GM19463 (cell line): ENCODE measurements at regions not wholly inside any gene's neighbourhood (a gene's known extent, or its start where the extent isn't known, plus 50 kb on each side); places are given as distances from the start of the nearest gene placed in this dataset.
A peak's percentile ranks its signal among the peaks of the same experiment; 100 is the strongest.

Experiments
- ATAC-seq: cut with Tn5 transposase; IDR thresholded peaks from one replicate; pipeline ENCODE4 v1.9.1; 2021; ENCODE audit warnings: mild to moderate bottlenecking, moderate library complexity; ENCODE audit not compliant: unreplicated experiment

DNA sequence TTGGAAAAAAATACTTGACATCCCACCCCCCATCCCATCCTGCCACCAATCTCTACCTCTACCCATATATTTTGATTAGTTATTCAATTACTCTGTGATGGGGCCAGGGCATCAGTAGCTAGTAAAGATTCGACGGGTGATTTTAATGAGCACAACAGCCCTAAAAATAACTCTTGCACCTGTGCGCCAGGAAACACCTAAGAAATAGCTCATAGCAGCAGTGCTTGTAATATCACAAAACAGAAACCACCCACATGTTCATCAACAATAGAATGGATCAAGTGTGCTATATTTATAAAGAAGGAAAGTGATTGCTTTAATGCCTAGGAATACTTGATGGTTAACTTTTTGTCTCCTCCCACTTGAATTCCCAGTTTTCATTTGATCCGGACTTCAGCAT is 225.6 kb upstream of the LCORL start:
- ATAC-seq = no peak

DNA sequence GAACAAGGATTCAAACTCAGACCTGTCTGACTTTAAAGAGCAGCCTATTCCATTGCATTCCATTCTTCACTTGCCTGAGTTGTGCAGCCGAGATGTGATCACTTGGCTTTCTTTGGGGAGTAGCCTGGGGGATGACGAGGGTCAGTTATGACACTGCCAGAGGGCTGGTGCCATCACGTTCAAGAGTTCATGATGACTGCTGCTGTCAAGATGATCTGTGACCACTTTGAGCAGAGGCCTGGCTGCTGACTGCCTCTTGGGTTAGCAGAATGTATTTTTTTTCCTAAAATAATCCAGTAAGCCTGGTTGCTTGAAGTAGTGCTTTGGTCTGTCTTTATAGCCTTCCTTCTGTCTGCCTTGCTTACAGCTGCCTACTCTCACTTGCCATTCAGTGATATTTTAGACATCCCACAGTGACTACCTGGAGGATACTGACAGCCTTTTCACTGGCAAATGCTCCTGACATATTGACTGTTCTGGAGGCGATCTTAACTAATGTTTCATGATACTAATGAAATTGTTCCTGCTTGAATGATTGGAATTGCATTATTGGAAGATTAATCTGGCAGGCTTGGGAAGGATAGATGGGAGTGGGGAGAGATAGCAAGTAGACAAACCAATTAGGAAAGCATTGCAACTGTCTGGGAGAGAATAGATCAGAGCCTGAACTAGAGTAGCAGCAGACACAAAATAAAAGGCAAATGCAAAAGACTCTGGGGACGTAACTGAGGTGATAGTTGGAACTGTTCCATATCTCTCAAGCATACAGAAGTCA is 221.6 kb upstream of the LCORL start:
- no peak for ATAC-seq

DNA sequence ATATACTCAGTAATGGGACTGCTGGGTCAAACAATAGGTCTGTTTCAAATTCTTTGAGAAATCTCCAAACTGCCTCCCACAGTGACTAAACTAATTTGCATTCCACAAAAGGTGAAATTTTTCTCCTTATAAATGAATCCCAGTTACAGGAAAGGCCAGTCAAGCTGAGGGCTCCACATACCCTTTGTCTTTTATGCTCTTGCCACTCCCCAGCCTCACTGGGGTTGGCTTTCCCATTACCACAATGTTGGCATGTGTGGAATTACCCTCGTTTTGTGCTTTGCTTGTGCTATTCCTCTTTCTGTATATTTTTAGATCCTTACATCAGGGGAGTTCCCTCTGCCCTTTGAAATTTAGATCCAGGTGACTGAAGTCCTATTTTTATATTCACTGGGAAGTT is 220.2 kb upstream of the LCORL start:
- no peak for ATAC-seq

DNA sequence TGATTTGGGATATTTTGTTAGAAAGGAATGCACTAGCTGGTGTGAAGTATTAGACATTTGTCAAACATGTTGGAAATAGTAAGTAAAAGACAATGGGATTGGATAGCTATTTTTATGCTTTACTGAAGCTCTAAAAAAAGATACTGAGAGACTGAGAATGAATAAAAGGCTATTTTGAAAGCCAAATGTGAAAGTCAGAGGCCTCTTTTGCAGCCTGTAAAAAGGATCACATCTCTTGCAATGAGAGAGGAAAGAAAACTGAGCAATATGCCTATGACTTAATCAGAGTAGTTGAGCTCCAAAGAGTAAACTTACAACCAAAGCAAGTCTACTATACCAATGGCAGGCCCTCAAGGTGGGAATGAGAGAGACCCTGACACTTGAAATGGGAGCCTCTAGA is 212.6 kb upstream of the LCORL start:
- ATAC-seq = no peak

DNA sequence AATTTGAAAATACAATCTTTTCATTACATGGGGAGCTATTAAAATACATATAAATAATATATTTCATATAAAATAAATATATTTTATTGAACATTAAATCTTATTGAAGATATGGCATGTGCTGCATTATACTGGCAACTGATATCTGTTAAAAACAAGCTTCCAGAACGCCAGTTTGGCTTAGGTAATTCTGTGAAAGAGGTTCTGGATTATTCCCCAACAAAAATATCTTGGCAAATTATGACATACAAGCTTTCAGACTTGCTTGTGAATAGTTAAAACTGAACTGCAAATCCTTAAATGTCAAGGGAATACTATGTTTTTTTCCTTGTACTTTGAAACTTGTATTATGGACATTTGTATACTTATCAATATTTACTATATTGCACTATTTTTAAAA is 210.2 kb upstream of the LCORL start:
- no peak for ATAC-seq

DNA sequence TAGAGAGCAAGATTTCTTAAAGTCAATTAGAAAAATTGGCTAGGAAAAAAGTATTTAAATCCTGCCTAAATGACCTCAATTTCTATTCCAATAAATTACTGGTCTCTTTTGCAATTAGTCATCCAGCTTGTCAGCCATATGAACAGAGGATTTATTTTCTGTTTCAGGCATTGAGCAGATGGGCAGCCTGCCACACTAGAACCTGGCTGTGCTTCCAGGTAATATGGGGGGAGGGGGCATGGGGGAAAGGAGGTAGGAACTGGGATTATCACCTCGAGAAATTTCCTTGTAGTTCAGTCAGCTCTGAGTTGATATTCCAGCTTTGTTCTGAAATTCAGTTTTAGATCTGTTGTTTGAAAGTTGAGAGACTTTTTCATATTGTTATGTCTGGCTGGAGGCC is 206.3 kb upstream of the LCORL start:
- no peak for ATAC-seq

DNA sequence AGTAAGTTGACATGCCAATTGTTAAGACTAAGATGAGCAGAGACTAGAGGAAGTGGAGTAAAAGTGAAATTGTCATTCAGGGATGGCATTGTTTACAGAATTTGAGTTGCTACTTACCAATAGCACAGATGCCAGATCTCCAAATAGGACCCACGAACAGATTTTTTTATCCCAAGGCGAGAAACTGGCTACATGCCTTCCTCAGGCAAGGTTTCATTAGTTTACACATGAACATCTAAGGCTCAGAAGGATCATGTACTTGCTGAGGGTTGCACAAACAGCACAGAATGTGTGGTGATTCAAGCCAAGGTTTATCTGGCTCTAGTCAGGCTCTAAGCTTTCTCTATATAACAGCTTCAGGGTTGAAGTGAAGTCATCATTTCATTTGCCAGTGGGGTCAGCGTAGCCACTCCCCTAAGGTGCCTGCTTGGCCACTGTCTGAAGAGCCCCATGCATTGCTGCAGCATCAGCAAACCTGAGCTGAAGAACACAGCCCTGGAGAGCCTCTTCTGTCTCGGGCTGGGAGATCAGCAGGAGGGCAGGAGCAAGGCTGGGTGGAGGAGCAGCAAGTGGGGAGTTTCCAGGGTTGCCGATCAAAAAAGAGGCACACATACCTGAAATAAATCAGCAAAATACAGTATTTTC is 193.0 kb upstream of the LCORL start:
- peak; percentile 52 for ATAC-seq

DNA sequence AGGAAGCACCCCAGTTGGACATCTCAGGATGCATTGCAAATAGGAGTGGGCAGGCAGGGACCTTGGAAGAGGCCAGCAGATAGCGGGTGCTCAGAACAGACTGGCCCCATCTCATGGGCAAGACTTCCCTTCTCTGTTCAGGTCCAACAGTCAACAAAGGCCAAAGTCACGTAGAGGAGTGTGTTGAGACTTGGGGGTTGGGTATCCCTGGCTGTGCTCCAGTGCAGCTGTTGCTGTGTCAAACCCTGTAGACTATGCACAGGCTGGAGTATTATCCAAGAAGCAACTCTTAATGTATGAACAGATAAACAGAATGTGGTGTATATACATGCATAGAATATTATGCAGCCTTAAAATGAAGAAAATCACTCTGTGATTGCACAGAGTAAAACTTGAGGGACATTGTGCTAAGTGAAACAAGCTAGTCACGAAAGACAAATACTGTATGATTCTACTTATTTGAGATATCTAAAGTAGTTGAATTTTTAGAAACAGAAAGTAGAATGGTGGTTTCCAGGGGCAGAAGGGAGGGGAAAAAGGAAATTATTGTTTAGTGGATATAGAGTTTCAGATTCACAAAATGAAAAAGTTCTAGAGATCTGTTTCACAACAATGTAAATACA is 192.1 kb upstream of the LCORL start:
- peak; percentile 32 for ATAC-seq

DNA sequence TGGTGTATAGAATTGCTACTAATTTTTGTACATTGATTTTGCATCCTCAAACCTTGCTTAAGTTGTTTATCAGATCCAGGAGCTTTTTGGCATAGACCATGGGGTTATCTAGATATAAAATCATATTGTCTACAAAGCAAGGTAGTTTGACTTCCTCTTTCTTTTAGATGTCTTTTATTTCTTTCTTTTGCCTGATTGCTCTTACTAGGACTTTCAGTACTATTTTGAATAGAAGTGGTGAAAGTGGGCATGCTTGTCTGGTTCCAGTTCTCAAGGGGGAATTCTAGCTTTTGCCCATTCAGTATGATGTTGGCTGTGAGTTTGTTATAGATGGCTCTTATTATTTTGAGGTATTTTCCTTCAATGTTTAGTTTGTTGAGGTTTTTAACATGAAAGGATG is 187.9 kb upstream of the LCORL start:
- ATAC-seq = peak; percentile 79

DNA sequence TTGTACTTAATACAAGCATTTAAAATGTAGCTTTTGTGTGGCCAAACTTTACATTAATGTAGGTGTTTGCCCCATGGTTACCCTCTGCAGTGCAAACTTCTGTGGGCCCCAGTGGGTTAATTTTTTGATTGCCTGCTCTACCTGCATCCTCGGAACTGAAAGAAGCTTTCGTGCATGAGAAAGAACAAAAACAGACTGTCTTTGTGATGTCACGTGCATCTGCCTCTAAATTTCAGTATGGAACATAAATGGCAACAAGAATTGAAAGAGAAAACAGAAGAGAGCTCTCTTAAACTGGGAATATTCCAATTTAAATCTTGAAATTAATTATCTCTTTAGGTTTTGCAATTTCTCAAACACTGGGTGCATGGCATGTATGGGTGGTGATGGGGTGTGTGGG is 182.4 kb upstream of the LCORL start:
- ATAC-seq = no peak

DNA sequence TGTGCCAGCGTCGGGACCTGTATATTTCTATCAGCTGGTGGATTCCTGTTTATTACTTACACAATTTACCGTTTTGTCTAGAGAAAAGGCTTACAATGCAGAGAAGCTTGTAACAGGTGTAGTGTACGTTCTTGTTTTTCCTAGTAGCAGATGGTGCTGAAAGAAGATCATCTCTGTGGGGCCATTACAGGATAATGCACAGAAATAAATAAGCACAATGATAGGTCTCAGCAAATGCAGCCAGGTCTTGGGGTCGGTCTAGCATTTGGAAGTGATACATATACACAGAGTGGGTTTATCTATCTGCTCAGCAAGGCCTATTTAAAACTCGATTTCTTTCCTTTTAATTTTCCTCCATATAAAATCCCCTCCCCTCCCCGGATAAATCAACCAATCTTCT is 180.9 kb upstream of the LCORL start:
- no peak for ATAC-seq

DNA sequence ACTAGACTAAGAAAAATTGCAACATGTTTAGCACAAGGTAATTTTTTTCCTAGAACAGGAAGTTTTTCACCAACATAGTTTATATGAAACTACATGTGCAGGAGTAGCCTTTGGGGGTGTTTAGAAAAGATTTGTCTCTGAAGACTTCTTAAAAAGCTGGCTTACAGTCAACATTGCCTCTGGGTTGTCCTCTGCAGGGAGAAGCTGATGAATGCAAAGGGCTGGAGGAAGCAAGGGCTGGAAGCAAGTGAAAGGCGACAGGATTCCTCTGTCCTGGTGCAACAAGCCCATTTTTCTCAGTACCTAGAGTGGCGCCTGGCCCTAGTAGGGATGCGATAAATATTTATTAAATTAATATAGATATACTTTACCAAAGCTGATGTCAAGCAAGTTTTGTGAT is 180.3 kb upstream of the LCORL start:
- no peak for ATAC-seq

DNA sequence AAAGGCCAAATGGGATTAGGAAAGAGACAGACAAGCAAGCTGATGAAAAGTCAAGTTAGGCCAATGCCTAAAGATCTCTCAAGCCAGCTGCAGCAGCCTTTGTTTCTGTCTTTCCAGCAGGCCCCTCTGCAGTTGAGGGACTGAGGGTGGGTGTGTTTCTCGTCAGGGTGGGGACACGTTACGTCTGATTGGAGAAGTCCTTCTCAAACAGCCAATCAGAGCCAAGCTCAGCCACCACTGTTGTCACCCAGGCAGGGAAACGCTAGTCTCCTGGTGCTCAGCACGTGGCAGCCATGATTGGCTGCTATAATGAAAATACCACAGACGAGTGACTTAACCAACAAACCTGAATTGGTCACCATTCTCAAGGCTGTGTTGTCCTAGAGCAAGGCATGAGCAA is 177.1 kb upstream of the LCORL start:
- ATAC-seq = no peak

DNA sequence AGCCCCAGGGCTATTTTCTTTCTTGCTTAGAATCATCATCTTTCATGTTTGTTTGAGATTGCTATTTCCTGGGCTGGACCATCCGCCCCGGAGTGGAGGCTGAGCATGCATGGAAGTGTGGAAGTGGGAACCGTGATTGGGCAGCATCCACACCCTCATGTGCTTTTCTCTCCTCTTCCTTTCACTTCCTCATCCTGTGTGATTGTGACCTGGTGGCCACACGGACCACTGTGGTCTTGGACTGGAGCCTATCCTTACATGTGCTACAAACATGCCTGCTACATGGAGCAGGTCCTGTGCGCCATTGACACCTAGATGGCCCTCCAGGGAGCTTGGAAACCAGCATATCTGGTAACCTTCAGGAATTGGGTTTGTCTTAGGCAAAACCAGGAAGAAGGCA is 175.9 kb upstream of the LCORL start:
- no peak for ATAC-seq

DNA sequence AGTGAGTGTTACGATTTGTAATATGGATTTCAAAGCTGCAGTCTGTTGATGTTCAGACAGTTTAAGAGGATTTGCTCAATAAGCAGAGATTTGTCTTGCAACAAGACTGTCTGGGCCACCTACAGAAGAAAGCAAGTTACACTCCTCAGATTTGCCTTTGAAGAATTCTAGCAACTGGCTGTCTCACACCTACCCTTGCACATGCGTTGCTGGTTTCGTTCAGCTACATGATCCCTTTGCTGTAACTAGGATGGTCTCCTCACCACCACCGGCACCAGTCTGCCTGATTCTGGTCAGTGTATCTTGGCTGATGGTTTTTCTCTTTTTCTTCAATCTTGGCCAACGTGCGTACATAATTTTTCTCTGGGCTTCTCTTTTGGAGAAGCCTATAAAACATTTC is 172.7 kb upstream of the LCORL start:
- ATAC-seq = no peak

DNA sequence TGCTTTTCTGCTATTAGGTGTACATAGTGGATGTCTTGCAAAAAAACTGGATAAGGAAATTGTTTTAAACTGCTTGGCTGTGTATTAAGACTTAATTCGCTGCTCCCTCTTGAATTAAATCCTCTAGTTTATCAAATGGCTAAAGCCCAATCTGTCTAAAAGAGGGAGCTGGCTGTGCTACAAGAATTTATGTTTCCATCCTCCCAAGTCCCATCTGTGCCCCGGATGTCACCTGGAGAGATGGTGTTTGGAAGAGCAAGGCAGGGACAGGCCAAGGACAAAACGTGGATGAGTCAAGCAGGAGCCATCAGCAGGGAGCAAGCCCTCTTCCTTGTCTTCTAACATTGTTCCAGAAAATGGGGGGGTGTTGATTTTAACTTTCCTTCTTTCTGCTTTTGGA is 171.3 kb upstream of the LCORL start:
- ATAC-seq = no peak

DNA sequence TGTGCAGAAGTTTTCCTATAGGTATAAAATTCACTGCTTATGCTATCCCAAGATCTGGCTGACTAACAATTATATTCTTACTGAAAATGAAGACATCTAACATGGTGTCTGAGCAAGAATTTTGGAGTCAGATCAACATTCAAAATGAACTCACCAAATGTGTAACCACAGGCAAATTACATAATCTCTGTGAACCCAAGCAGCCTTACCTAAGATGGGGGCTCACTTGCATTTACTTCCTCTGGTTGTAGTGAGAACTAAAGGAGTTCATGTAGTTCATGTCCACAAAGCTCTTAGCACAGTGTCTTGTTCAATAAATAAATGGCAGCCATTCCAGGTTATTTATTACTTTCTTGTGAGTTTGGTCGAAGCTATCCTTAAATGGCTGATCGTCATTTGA is 163.9 kb upstream of the LCORL start:
- no peak for ATAC-seq

DNA sequence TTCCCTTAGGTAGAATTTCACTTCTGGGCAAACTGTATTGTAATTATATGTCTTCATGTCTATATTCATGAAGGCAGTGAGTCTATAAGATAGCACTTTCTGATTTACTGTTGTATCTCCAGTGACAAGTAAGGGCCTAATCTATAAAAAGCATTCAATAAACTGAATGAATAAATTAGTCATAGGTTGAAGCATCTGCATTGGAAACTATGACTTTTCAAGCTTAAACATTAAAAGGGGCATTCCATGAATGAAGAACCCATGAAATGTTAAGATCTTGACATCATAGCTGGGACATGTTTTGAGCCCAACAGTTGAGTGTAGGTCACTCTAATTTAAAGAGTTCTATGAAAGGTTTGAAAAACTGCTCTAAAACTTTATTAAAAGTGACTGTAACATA is 159.3 kb upstream of the LCORL start:
- ATAC-seq = peak; percentile 80

DNA sequence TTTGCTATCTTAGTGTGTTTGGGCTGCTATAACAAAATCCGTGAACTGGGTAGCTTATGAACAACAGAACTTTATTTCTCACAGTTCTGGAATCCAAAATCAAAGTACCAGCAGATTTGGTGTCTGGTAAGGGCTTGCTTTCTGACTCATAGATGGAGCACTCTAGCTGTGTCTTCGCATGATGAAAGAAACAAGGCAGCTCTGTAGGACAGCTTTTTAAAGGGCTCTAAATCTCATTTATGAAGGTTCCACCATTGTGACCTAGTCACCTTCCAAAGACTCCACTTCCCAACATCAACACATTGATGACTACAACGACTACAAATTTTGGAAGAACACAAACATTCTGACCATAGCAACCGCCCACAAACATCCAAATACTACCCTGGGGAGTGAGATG is 158.6 kb upstream of the LCORL start:
- peak; percentile 8 for ATAC-seq

DNA sequence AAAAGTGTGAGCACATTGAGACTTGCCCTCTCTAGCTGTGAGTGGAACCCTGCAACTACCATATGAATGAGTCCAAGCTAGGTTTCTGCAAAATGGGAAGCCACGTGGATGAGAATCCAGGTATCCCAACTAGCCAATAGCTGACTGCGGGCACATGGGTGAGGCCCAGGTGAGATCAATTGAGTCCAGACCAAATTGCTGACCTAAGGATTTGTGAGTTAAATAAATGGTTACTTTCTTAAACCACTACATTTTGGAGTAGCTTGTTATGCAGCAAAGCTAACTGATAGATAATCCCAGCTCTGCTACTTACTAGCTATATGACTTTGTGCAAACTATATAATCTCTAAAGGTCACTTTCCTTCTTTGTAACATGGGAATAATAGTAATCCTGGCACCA is 150.3 kb upstream of the LCORL start:
- no peak for ATAC-seq

DNA sequence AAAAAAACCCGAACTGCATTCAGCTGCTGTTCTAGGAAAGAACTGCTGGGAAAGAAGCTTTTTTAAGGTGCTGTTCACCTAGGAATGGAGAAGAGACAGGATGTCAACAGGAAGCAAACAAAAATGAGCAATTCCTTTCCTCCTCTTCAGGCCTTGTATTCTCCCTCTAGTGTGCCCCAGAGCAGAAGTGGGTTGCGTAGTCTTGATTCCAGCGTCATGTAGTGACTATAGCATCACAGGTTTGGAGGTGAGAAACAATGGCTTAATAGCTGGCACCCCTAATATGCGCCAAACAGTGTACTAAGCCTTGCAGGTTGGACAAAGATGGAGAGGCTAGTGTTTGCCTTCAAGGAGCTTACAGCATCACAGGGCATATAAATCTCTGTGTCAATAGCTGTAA is 146.3 kb upstream of the LCORL start:
- no peak for ATAC-seq

DNA sequence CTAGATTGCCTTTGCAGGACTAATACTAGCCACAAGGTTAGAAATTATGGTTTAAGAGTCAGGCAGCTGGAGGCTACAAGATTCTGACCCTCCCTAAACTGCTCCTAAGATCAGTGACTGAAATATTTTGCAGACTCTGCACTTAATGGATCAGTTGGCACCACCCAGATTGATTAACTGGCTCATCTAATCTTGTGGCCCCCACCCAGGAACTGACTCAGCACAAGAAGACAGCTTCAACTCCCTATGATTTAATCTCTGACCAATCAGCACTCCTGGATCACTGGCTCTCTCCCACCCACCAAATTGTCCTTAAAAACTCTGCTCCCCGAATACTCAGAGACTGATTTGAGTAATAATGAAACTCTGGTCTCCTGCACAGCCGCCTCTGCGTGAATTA is 145.4 kb upstream of the LCORL start:
- ATAC-seq = no peak
